Subcutaneous abdominal adipose tissue (tissue), 5 donors: ENCODE measurements at regions not wholly inside any gene's neighbourhood (a gene's known extent, or its start where the extent isn't known, plus 50 kb on each side); places are given as distances from the start of the nearest gene placed in this dataset.

Experiments used
- H3K27ac ChIP-seq: one replicate; pipeline ENCODE4 v1.7.0; 2013; ENCODE audit warnings: low read depth, mild to moderate bottlenecking, inconsistent platforms, low read length, moderate library complexity
- H3K27me3 ChIP-seq, 5 donors: one replicate each; pipeline ENCODE4 v1.7.0; 2013; ENCODE audit warnings: low read length in 5 of 5, inconsistent platforms in 1 of 5; ENCODE audit not compliant: control insufficient read depth in 5 of 5, insufficient read depth in 4 of 5
- H3K36me3 ChIP-seq, 5 donors: one replicate each; pipeline ENCODE4 v1.7.0; 2013; ENCODE audit warnings: low read length in 5 of 5; ENCODE audit not compliant: control insufficient read depth in 5 of 5, insufficient read depth in 5 of 5
- H3K4me1 ChIP-seq, 5 donors: one replicate each; pipeline ENCODE4 v1.7.0; 2013; ENCODE audit warnings: low read length in 5 of 5, mild to moderate bottlenecking in 3 of 5, moderate library complexity in 1 of 5; ENCODE audit not compliant: control insufficient read depth in 5 of 5, insufficient read depth in 5 of 5
- H3K4me3 ChIP-seq, 5 donors: one replicate each; pipeline ENCODE4 v1.7.0; 2013; ENCODE audit warnings: low read length in 5 of 5, low read depth in 1 of 5
- H3K9ac ChIP-seq, 5 donors: one replicate each; pipeline ENCODE4 v1.7.0; 2013; ENCODE audit warnings: low read length in 5 of 5, mild to moderate bottlenecking in 4 of 5, moderate library complexity in 3 of 5
- H3K9me3 ChIP-seq, 5 donors: one replicate each; pipeline ENCODE4 v1.7.0; 2013; ENCODE audit warnings: low read length in 5 of 5; ENCODE audit not compliant: control insufficient read depth in 5 of 5
- donor health status: healthy.
- donor health status: healthy.
- donor health status: healthy.
- donor health status: healthy.
- donor health status: healthy.

- Histone ChIP-seq H3K27ac (no peak overlapping the region), H3K9me3 (no peaks in the 10 kb centered on the region), H3K4me1 (no peaks in the 10 kb centered on the region), H3K4me3 (no peak overlapping the region), H3K36me3 (no peaks in the 10 kb centered on the region), H3K9ac (no peak overlapping the region), H3K27me3 (no peaks in the 10 kb centered on the region)
These were observed 534.3 kb upstream of the C16orf82 start for GRCh38 chr16:26532456-26532855.

DNA sequence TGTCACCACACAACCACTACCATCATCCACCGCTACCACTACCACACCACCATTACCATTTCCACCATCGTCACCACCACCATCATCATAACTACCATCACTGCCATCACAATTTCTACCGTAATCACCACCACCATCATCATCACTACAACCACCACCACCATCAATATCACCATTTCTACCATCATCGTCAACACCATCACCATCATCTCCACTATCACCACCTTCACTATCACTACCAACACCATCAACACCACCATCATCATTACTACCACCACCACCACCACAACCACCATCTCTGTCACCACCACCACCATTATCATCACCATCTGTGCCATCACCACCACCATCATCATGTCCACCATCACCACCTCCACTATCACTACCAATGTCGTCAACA lies 524.5 kb upstream of the C16orf82 start:
- Histone ChIP-seq H3K4me1 (no peaks in the 10 kb centered on the region), H3K27me3 (peaks cover 0 to 2% (median 0%) of the 10 kb centered on the region in 5 donors), H3K4me3 (no peak overlapping the region), H3K27ac (no peak overlapping the region), H3K9me3 (peaks cover 0 to 7% (median 0%) of the 10 kb centered on the region in 5 donors), H3K9ac (no peak overlapping the region), H3K36me3 (no peaks in the 10 kb centered on the region)

- Histone ChIP-seq H3K27ac (no peak overlapping the region), H3K4me3 (no peak overlapping the region), H3K9me3 (peaks cover 0 to 7% (median 0%) of the 10 kb centered on the region in 5 donors), H3K9ac (no peak overlapping the region), H3K36me3 (no peaks in the 10 kb centered on the region), H3K27me3 (no peaks in the 10 kb centered on the region), H3K4me1 (no peaks in the 10 kb centered on the region)
These were observed 520.2 kb upstream of the C16orf82 start for GRCh38 chr16:26546573-26546972.

GRCh38 chr16:26547681-26548080 lies 519.0 kb upstream of the C16orf82 start:
- no peak overlapping the region for H3K4me3 ChIP-seq
- no peak overlapping the region for H3K9ac ChIP-seq
- no peak overlapping the region for H3K27ac ChIP-seq
- peaks cover 0 to 3% (median 0%) of the 10 kb centered on the region in 5 donors for H3K27me3 ChIP-seq
- no peaks in the 10 kb centered on the region for H3K9me3 ChIP-seq
- no peaks in the 10 kb centered on the region for H3K36me3 ChIP-seq
- H3K4me1 ChIP-seq: no peaks in the 10 kb centered on the region

DNA sequence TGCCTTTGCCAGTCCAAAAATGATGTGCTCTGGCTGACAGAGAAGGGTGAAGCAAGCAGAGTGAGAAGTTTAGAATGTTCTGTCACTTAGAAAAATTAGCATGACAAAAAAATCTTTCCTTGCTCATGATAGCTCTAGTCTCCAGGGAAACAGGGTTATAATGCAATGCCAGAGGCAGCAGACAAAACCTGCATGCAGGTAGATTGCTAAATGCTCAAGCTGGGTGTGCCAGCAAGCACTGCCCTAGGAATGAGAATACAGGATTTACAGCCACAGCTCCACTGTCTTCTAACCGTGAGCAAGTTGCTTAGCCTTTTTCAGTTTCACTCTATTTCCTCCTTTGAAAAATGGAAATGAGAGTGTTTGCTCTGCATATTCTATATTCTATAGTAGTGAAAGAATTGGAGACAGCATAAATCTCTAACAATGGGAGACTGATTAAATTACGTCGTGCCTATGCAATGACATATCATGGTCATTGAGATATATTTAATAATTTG lies 516.6 kb upstream of the C16orf82 start:
- Histone ChIP-seq H3K9me3 (no peaks in the 10 kb centered on the region), H3K36me3 (no peaks in the 10 kb centered on the region), H3K27ac (no peak overlapping the region), H3K4me1 (no peaks in the 10 kb centered on the region), H3K4me3 (no peak overlapping the region), H3K27me3 (peaks cover 0 to 3% (median 0%) of the 10 kb centered on the region in 5 donors), H3K9ac (no peak overlapping the region)

- H3K4me3 ChIP-seq: no peak overlapping the region
- H3K9ac ChIP-seq: no peak overlapping the region
- H3K4me1 ChIP-seq: no peaks in the 10 kb centered on the region
- no peak overlapping the region for H3K27ac ChIP-seq
- H3K27me3 ChIP-seq: peaks cover 0 to 3% (median under 1%) of the 10 kb centered on the region in 5 donors
- no peaks in the 10 kb centered on the region for H3K36me3 ChIP-seq
- no peaks in the 10 kb centered on the region for H3K9me3 ChIP-seq
These were observed 512.7 kb upstream of the C16orf82 start for GRCh38 chr16:26554030-26554429.

- H3K4me3 ChIP-seq: no peak overlapping the region
- H3K36me3 ChIP-seq: no peaks in the 10 kb centered on the region
- H3K9me3 ChIP-seq: peaks cover 0 to 9% (median 4%) of the 10 kb centered on the region in 5 donors
- peaks cover 0 to 5% (median 0%) of the 10 kb centered on the region in 5 donors for H3K27me3 ChIP-seq
- no peak overlapping the region for H3K27ac ChIP-seq
- H3K9ac ChIP-seq: no peak overlapping the region
- H3K4me1 ChIP-seq: no peaks in the 10 kb centered on the region
These were observed 505.4 kb upstream of the C16orf82 start for GRCh38 chr16:26561303-26561702.

GRCh38 chr16:26563018-26563417 lies 503.7 kb upstream of the C16orf82 start:
- H3K27ac ChIP-seq: no peak overlapping the region
- H3K4me1 ChIP-seq: no peaks in the 10 kb centered on the region
- no peaks in the 10 kb centered on the region for H3K36me3 ChIP-seq
- H3K27me3 ChIP-seq: peaks cover 0 to 4% (median 0%) of the 10 kb centered on the region in 5 donors
- no peak overlapping the region for H3K9ac ChIP-seq
- H3K4me3 ChIP-seq: no peak overlapping the region
- peaks cover 0 to 9% (median 4%) of the 10 kb centered on the region in 5 donors for H3K9me3 ChIP-seq

GRCh38 chr16:26567356-26567755 lies 499.4 kb upstream of the C16orf82 start:
- no peaks in the 10 kb centered on the region for H3K9me3 ChIP-seq
- no peaks in the 10 kb centered on the region for H3K36me3 ChIP-seq
- no peaks in the 10 kb centered on the region for H3K4me1 ChIP-seq
- H3K9ac ChIP-seq: no peak overlapping the region
- no peak overlapping the region for H3K27ac ChIP-seq
- H3K4me3 ChIP-seq: no peak overlapping the region
- peaks cover 0 to 4% (median 0%) of the 10 kb centered on the region in 5 donors for H3K27me3 ChIP-seq

GRCh38 chr16:26569793-26570192 lies 496.9 kb upstream of the C16orf82 start:
- H3K27ac ChIP-seq: no peak overlapping the region
- no peak overlapping the region for H3K4me3 ChIP-seq
- peaks cover 0 to 5% (median 0%) of the 10 kb centered on the region in 5 donors for H3K27me3 ChIP-seq
- no peak overlapping the region for H3K9ac ChIP-seq
- H3K36me3 ChIP-seq: no peaks in the 10 kb centered on the region
- no peaks in the 10 kb centered on the region for H3K9me3 ChIP-seq
- no peaks in the 10 kb centered on the region for H3K4me1 ChIP-seq
